GM12878 (cell line): ENCODE measurements at regions not wholly inside any gene's neighbourhood (a gene's known extent, or its start where the extent isn't known, plus 50 kb on each side); places are given as distances from the start of the nearest gene placed in this dataset.

Experiments
- ATAC-seq: fragments of 200-7000 bp; cut with Tn5 transposase; 3 replicates; pipeline ENCODE4 v1.9.1; 2020; ENCODE audit warnings: mild to moderate bottlenecking, moderate library complexity
- BruUV-seq: library from RNA; stranded (reverse); fragments of 400-500 nt; replicated peaks from 2 replicates; lab custom pipeline; 2021; lab: Mats Ljungman, UMichigan
- CTCF ChIA-PET: fragments of 300-600 bp; sonication (Branson Sonifier 250); formaldehyde crosslinking; extraction: SDS; loops from one replicate; lab custom pipeline; 2021; ENCODE audit warnings: inconsistent platforms; lab: Yijun Ruan, JAX
- POLR2A ChIA-PET: fragments of 350-600 bp; formaldehyde crosslinking; extraction: SDS; loops from one replicate; lab custom pipeline; 2021; ENCODE audit warnings: inconsistent platforms; lab: Charles Lee
- RAD21 ChIA-PET: fragments of 300-600 bp; sonication (Branson Sonifier 250); formaldehyde crosslinking; loops from one replicate; lab custom pipeline; 2023; ENCODE audit warnings: antibody characterized with exemption; ENCODE audit not compliant: unreplicated experiment; lab: Charles Lee
- SMC1A ChIA-PET: fragments of 300-600 bp; sonication (Branson Sonifier 250); formaldehyde crosslinking; loops from one replicate; lab custom pipeline; 2023; ENCODE audit not compliant: unreplicated experiment, uncharacterized antibody; lab: Charles Lee
- DNase-seq: peaks from one replicate; pipeline ENCODE4 v3.0.0-alpha.2; 2011; ENCODE audit warnings: low read depth, low spot score
- FAIRE-seq: peaks from 3 replicates; lab custom pipeline; 2011; peaks lifted over from hg19 to GRCh38; lab: Jason Lieb, UNC
- H2AFZ ChIP-seq: 2 replicates; pipeline ENCODE4 v1.6.0; 2011; ENCODE audit warnings: low read depth, low read length, control low read depth; ENCODE audit not compliant: control insufficient read depth
- H3K27ac ChIP-seq: 2 replicates; pipeline ENCODE4 v1.5.1; 2011; ENCODE audit warnings: control low read depth; ENCODE audit not compliant: control insufficient read depth, insufficient read depth
- H3K27me3 ChIP-seq, 2 experiments: replicated peaks in 1 of 2; 2 replicates each; pipeline versions ENCODE4 v1.6.0 to v1.6.1; 2011; ENCODE audit warnings: low read length in 1 of 2; ENCODE audit not compliant: control insufficient read depth in 2 of 2, insufficient read depth in 2 of 2
- H3K36me3 ChIP-seq, 2 experiments: 2 replicates each; pipeline ENCODE4 v1.5.1; 2011; ENCODE audit warnings: low read length in 1 of 2; ENCODE audit not compliant: control insufficient read depth in 2 of 2, insufficient read depth in 2 of 2
- H3K4me1 ChIP-seq: 2 replicates; pipeline ENCODE4 v1.6.1; 2011; ENCODE audit warnings: mild to moderate bottlenecking, low read length, moderate library complexity, mixed read lengths; ENCODE audit not compliant: control insufficient read depth, insufficient read depth
- H3K4me2 ChIP-seq: 2 replicates; pipeline ENCODE4 v1.6.0; 2011; ENCODE audit warnings: control low read depth; ENCODE audit not compliant: control insufficient read depth, insufficient read depth
- H3K4me3 ChIP-seq: fragments of 200-600 bp; sonication (generic); 2 replicates; pipeline ENCODE4 v1.5.1; 2016
- H3K79me2 ChIP-seq: 2 replicates; pipeline ENCODE4 v1.6.0; 2011; ENCODE audit warnings: low read length; ENCODE audit not compliant: control insufficient read depth, insufficient read depth
- H3K9ac ChIP-seq: 2 replicates; pipeline ENCODE4 v1.8.0; 2011; ENCODE audit warnings: low read length, control low read depth, mixed read lengths; ENCODE audit not compliant: control insufficient read depth, insufficient read depth
- H3K9me3 ChIP-seq: replicated peaks from 3 replicates; pipeline ENCODE4 v1.5.1; 2011; ENCODE audit warnings: mild to moderate bottlenecking, low read length; ENCODE audit not compliant: control insufficient read depth, insufficient read depth
- H4K20me1 ChIP-seq: 2 replicates; pipeline ENCODE4 v1.6.0; 2011; ENCODE audit not compliant: control insufficient read depth, insufficient read depth
- BCL3 ChIP-seq: IDR thresholded peaks from 2 replicates; pipeline ENCODE4 v1.6.1; 2011; ENCODE audit warnings: borderline replicate concordance, low read depth, mild to moderate bottlenecking, moderate library complexity, low read length; ENCODE audit not compliant: insufficient read depth, poor library complexity, severe bottlenecking
- LARP7 ChIP-seq: fragments of 450-650 bp; IDR thresholded peaks from 2 replicates; pipeline ENCODE4 v1.6.1; 2017; ENCODE audit warnings: mild to moderate bottlenecking
- POLR2A ChIP-seq: IDR thresholded peaks from 2 replicates; pipeline ENCODE4 v1.6.1; 2011; ENCODE audit warnings: low read depth, mild to moderate bottlenecking, low read length
- POLR2AphosphoS5 ChIP-seq: IDR thresholded peaks from 2 replicates; pipeline ENCODE4 v1.6.1; 2011; ENCODE audit warnings: mild to moderate bottlenecking, low read length, inconsistent platforms
- WGBS: methylation state at CpG from one replicate; pipeline ENCODE4 v1.1.6; 2016; ENCODE audit warnings: low lambda C conversion rate; ENCODE audit not compliant: insufficient replicate concordance, insufficient coverage; ENCODE audit errors: missing lambda C conversion rate; 5-methylcytosine and 5-hydroxymethylcytosine counted together
- in situ Hi-C: fragments of 300-500 bp; cut with MboI; formaldehyde crosslinking; loops from 9 replicates; pipeline ENCODE4 v1.14.3; 2018; ENCODE audit warnings: mixed read lengths
- intact Hi-C: fragments of 100-400 bp; cut with micrococcal nuclease; formaldehyde crosslinking; loops from one replicate; pipeline ENCODE4 v1.14.2; 2022; ENCODE audit not compliant: unreplicated experiment

- H3K27ac ChIP-seq, result no peak overlapping the region
- peaks cover 90% of the 10 kb centered on the region for H3K79me2 ChIP-seq
- H3K4me1 ChIP-seq, result peaks cover 2% of the 10 kb centered on the region; the same call in 1 of the 2 replicates
Measured at GRCh38 chr7:130932088-130932487, 198.1 kb upstream of the KLF14 start.

GRCh38 chr7:130932667-130933432, 198.8 kb upstream of the KLF14 start:
- ChIA-PET RAD21 (interaction anchor here (1.1 to 1.9 kb wide), 2 partner anchors 36 to 108 kb away, joined by 4 to 5 read pairs; no protein-coding TSS in a partner anchor), POLR2A (interaction anchor here (0.6 kb wide), 1 partner anchor 27 kb away, joined by 3 read pairs; no protein-coding TSS in a partner anchor), SMC1A (interaction anchor here (0.6 to 5.8 kb wide), 4 partner anchors 8 to 130 kb away, joined by 3 to 38 read pairs (median 4); no protein-coding TSS in a partner anchor), CTCF (interaction anchor here (1.2 kb wide), 2 partner anchors 26 to 107 kb away, joined by 3 read pairs; no protein-coding TSS in a partner anchor)
- Histone ChIP-seq H3K9ac (no peak overlapping the region), H3K27me3 (no peaks in the 10 kb centered on the region), H3K4me1 (peaks cover 2% of the 10 kb centered on the region; the same call in 1 of the 2 replicates), H3K4me2 (no peak overlapping the region), H3K9me3 (no peaks in the 10 kb centered on the region), H3K4me3 (no peak overlapping the region), H3K27ac (no peak overlapping the region), H3K79me2 (peaks cover 90% of the 10 kb centered on the region), H2AFZ (no peak overlapping the region), H3K36me3 (peaks cover 16 to 25% of the 10 kb centered on the region in 2 experiments), H4K20me1 (peaks cover 4% of the 10 kb centered on the region; the same call in 1 of the 2 replicates)
- BruUV-seq, result no TSS peak
- in situ Hi-C loops, result no loop called here
- intact Hi-C loops, result no loop called here
- TF ChIP-seq POLR2AphosphoS5 (peak; percentile 54; the same call in 1 of the 2 replicates), BCL3 (peak; percentile 70), LARP7 (no peak), POLR2A (peak; percentile 58)
- FAIRE-seq (no peak), ATAC-seq (peak; percentile 20), DNase-seq (no peak)
- 91% methylated on average over 11 of the region's 11 CpGs for WGBS

More at GRCh38 chr7:130932088-130932487, 198.1 kb upstream of the KLF14 start:
- Histone ChIP-seq H3K4me2 (no peak overlapping the region), H4K20me1 (peaks cover 4% of the 10 kb centered on the region; the same call in 1 of the 2 replicates), H3K4me3 (no peak overlapping the region), H3K27me3 (no peaks in the 10 kb centered on the region), H3K9me3 (no peaks in the 10 kb centered on the region), H3K9ac (no peak overlapping the region), H3K36me3 (peaks cover 19 to 27% of the 10 kb centered on the region in 2 experiments), H2AFZ (no peak overlapping the region)
- intact Hi-C loops, result no loop called here
- POLR2A ChIA-PET, result interaction anchor here (0.6 kb wide), 1 partner anchor 28 kb away, joined by 3 read pairs; no protein-coding TSS in a partner anchor
- WGBS, result 94% methylated on average over 5 of the region's 5 CpGs
- no peak for DNase-seq
- SMC1A ChIA-PET, result interaction anchor here (0.8 to 5.8 kb wide), 5 partner anchors 9 to 58 kb away, joined by 3 to 38 read pairs (median 4); no protein-coding TSS in a partner anchor
- no TSS peak for BruUV-seq
- RAD21 ChIA-PET, result interaction anchor here (1.9 kb wide), 1 partner anchor 35 kb away, joined by 5 read pairs; no protein-coding TSS in a partner anchor
- ATAC-seq, result no peak
- no peak for FAIRE-seq
- in situ Hi-C loops, result no loop called here
- no peak for TF ChIP-seq POLR2A
- CTCF ChIA-PET, result interaction anchor here (1.2 to 2.4 kb wide), 6 partner anchors 10 to 108 kb away, joined by 3 to 8 read pairs (median 5); no protein-coding TSS in a partner anchor
